NCI-H774 (cell line): ENCODE measurements at regions not wholly inside any gene's neighbourhood (a gene's known extent, or its start where the extent isn't known, plus 50 kb on each side); places are given as distances from the start of the nearest gene placed in this dataset.
"Not testable (repeated sequence)": the region's sequence is repeated elsewhere in the genome, so short reads cannot be mapped to it uniquely, and the experiment has no call there.

Experiments used
- DNase-seq: peaks from one replicate; lab custom pipeline; 2025; lab: John Stamatoyannopoulos, UW

GRCh38 chr3:64806668-64807605 is 119.1 kb upstream of the ADAMTS9 start:
- no peak for DNase-seq

GRCh38 chr3:64805978-64806377 is 118.2 kb upstream of the ADAMTS9 start:
- DNase-seq, result no peak

GRCh38 chr3:64805248-64805647 is 117.4 kb upstream of the ADAMTS9 start:
- DNase-seq, result no peak

GRCh38 chr3:64803469-64803868 is 115.7 kb upstream of the ADAMTS9 start:
- no peak for DNase-seq

GRCh38 chr3:64802460-64802859 is 114.7 kb upstream of the ADAMTS9 start:
- no peak for DNase-seq

- DNase-seq, result no peak
Observed at GRCh38 chr3:64801856-64802255, 114.1 kb upstream of the ADAMTS9 start.

GRCh38 chr3:64799606-64800005 is 111.8 kb upstream of the ADAMTS9 start:
- DNase-seq, result no peak

- DNase-seq, result no peak
Observed at GRCh38 chr3:64798316-64798715, 110.5 kb upstream of the ADAMTS9 start.

GRCh38 chr3:64796607-64797399 is 109.0 kb upstream of the ADAMTS9 start:
- DNase-seq, result no peak

GRCh38 chr3:64792445-64792844 is 104.6 kb upstream of the ADAMTS9 start:
- no peak for DNase-seq

- no peak for DNase-seq
Observed at GRCh38 chr3:64789111-64789510, 101.3 kb upstream of the ADAMTS9 start.

GRCh38 chr3:64783200-64783599 is 95.4 kb upstream of the ADAMTS9 start:
- no peak for DNase-seq

- DNase-seq, result not testable (repeated sequence)
Observed at GRCh38 chr3:64780923-64781322, 93.1 kb upstream of the ADAMTS9 start.

- no peak for DNase-seq
Observed at GRCh38 chr3:64773137-64773536, 85.3 kb upstream of the ADAMTS9 start.

- no peak for DNase-seq
Observed at GRCh38 chr3:64766440-64766839, 78.6 kb upstream of the ADAMTS9 start.

GRCh38 chr3:64765947-64766346 is 78.1 kb upstream of the ADAMTS9 start:
- DNase-seq, result no peak

GRCh38 chr3:64764386-64764929 is 76.7 kb upstream of the ADAMTS9 start:
- no peak for DNase-seq

GRCh38 chr3:64763980-64764379 is 76.2 kb upstream of the ADAMTS9 start:
- DNase-seq, result no peak

- DNase-seq, result no peak
Observed at GRCh38 chr3:64761729-64762128, 73.9 kb upstream of the ADAMTS9 start.

- no peak for DNase-seq
Observed at GRCh38 chr3:64760258-64760657, 72.5 kb upstream of the ADAMTS9 start.

GRCh38 chr3:64759811-64760210 is 72.0 kb upstream of the ADAMTS9 start:
- DNase-seq, result no peak

- no peak for DNase-seq
Observed at GRCh38 chr3:64756398-64756986, 68.7 kb upstream of the ADAMTS9 start.
